VCaP (cell line): ENCODE measurements at regions not wholly inside any gene's neighbourhood (a gene's known extent, or its start where the extent isn't known, plus 50 kb on each side); places are given as distances from the start of the nearest gene placed in this dataset.

Experiments
- H3K27ac ChIP-seq: fragments of 450-650 bp; 2 replicates; pipeline ENCODE4 v1.5.1; 2017
- TF ChIP-seq, protein P1 (sequence below): fragments of 450-650 bp; conservative IDR thresholded peaks from 2 replicates; pipeline ENCODE4 v1.5.1; 2017; ENCODE audit warnings: mild to moderate bottlenecking, moderate library complexity

DNA sequence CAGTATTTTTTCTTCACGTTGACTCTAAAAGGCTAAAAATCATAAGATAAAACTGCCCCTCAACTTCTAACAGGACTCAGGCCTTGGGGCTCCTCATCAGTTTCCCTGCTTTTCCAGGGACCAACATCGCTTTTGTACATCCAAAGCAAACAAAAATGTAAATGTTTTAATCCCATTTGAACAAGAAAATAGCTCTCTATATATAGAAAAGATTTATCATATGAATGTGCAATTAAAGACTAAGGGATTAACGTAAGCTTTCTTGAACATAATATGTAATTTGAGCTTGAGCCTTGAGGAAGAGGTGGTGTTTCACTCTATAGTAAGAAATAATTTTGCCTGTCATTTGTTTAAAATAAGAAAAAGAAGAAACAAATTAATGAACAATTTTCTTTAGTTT, 547.2 kb upstream of the ACO1 start:
- no peak overlapping the region for H3K27ac ChIP-seq
- TF ChIP-seq, protein P1, sequence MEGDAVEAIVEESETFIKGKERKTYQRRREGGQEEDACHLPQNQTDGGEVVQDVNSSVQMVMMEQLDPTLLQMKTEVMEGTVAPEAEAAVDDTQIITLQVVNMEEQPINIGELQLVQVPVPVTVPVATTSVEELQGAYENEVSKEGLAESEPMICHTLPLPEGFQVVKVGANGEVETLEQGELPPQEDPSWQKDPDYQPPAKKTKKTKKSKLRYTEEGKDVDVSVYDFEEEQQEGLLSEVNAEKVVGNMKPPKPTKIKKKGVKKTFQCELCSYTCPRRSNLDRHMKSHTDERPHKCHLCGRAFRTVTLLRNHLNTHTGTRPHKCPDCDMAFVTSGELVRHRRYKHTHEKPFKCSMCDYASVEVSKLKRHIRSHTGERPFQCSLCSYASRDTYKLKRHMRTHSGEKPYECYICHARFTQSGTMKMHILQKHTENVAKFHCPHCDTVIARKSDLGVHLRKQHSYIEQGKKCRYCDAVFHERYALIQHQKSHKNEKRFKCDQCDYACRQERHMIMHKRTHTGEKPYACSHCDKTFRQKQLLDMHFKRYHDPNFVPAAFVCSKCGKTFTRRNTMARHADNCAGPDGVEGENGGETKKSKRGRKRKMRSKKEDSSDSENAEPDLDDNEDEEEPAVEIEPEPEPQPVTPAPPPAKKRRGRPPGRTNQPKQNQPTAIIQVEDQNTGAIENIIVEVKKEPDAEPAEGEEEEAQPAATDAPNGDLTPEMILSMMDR, result no peak

DNA sequence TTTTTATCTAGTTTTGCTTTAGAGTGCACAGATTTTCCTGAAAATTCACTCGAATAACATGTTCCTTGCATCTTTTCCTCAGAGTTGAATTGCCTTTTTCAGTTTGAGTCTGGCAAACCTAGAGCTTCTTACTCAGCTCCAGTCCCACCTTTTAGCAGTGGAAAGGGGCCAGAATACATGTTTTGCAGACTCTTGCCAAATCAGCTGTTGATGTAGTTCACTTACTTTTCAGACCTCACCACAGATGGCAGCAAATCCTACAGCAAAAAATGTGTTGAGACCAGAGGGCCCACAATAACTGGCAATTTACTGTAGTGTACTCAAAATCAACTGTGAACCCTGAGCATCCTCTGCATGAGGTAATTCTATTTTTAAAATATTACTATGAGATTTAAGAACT, 545.2 kb upstream of the ACO1 start:
- TF ChIP-seq, protein P1, result peak; percentile 57

DNA sequence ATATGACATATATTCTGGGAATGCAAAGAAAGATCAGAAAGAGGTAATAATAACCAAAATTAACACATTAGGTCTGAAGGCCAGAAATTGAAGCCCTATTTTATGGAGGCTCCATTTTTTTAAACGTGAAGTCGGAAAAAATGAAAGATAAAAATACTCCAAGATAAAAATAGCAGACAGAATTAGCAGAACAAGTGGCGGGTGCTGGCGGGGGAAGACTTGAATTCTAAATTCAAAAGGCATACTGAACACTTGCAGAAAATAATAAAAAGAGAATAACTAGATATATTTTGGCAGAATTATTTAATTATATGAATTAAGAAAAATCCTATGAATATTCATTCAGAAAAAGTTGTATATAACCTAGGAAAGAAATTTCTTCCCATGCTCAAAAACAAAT, 543.7 kb upstream of the ACO1 start:
- TF ChIP-seq, protein P1, result no peak
- no peak overlapping the region for H3K27ac ChIP-seq

More for the DNA sequence above, 545.2 kb upstream of the ACO1 start:
- H3K27ac ChIP-seq, result no peak overlapping the region

DNA sequence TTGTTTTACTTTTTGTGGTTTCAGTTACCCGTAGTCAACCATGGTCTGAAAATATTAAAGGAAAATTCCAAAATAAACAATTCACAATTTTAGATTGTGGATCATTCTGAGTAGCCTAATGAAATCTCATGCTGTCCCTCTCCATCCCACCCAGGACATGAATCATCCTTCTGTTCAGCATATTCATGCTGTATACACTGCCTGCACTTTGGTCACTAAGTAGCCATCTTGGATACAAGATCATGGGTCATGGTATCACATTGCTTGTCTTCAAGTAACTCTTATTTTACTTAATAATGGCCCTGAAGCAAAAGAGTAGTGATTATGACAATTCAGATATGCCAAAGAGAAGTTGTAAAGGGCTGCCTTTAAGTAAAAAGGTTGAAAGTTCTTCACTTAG, 536.5 kb upstream of the ACO1 start:
- H3K27ac ChIP-seq, result no peak overlapping the region
- TF ChIP-seq, protein P1, result no peak

DNA sequence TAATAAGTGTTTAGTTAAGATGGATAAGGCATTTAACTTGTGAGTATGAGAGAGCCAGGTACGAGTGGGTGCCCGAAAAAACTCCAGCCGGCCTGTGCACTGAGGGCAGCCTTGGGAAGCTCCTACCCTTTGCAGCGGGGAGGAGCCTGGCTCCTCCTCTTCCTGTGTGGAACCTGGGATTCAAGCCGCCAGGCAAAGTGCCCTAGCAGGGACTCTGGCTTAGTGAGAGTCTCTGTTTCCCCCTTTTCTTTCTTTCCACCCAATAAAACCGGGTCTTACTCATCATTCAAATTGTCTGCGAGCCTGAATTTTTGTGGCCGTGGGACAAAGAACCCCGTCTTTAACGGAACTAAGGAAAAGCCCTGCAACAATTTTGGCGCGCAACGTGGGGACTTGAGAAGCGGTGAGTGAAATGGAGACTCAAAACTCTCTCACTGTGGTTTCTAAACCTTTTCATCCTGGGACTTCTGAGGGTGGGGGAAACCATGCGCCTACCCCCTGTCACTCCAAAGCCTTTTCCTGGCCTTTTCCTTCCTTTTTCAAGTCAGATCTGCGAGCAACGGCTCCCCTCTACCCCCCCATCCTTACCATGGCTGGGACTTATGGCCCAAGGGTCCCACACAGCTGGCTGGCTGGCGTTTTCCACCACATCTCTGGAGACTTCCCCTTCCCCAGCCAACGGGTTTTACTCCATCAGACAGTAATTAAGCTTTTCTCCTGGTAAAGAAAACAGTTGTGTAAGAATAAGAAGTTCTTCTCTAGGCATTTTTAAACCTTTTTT, 535.7 kb upstream of the ACO1 start:
- TF ChIP-seq, protein P1, result no peak
- no peak overlapping the region for H3K27ac ChIP-seq

DNA sequence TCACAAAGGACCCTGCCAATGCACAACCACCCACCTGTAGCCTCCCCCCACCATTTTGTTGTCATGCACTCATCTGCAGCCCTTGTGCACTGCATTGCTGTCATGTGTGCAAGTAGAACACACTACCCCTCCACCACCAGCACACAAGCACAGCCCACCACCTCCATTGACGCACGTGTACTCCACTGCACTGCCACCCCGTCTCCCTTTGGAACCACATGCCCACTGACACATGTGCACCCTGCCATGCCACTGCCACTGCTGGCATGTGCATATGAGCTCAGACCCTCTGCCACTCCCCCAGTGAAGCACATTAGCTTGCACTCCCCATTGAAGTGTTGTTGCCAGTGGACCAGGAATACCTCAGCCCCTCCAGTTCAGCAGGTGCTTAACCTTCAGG, 530.3 kb upstream of the ACO1 start:
- TF ChIP-seq, protein P1, result no peak
- H3K27ac ChIP-seq, result no peak overlapping the region

DNA sequence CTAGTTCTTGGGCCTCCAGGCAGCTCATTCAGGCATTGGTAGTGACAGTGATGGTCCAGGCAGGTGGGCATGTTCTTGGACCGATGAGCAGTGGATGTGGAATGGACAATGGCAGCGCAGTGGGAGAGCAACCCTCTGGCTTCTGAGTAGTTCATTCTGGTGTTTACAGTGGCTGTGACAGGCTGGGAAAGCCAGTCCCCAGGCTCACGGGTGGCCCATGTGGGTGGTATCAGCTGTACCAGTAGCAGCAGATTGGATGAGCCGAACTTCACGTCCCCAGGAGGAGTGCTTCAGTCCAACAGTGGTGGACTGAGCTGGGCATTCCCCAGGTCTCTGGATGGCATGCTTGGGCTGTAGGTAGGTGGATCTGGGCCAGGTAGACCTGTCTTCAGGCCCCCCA, 515.6 kb upstream of the ACO1 start:
- H3K27ac ChIP-seq, result no peak overlapping the region
- TF ChIP-seq, protein P1, result no peak
